HG03175 (cell line): ENCODE measurements at regions not wholly inside any gene's neighbourhood (a gene's known extent, or its start where the extent isn't known, plus 50 kb on each side); places are given as distances from the start of the nearest gene placed in this dataset.

ENCODE experiments used
- ATAC-seq: cut with Tn5 transposase; IDR thresholded peaks from one replicate; pipeline ENCODE4 v1.9.1; 2021; ENCODE audit warnings: mild to moderate bottlenecking, moderate library complexity; ENCODE audit not compliant: unreplicated experiment

DNA sequence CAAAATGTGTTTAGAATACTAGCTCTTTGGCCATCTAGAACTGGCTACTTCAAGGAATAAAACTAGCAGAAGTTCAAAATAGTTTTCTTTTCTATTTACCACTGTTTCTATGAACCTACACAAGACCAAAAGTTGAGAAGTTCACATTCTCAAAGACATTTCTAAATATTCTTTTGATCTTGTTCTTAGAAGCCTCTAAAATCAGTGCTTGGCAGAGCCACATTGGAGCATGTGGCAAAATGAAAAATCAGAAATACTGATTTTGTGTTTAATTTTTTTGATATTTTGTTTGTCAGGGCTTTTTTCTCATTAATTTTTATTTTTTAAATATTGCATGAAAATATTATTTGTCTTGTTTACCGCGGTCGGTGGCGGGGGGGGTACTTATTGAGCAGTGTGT is 853.8 kb upstream of the INTU start:
- ATAC-seq = no peak

DNA sequence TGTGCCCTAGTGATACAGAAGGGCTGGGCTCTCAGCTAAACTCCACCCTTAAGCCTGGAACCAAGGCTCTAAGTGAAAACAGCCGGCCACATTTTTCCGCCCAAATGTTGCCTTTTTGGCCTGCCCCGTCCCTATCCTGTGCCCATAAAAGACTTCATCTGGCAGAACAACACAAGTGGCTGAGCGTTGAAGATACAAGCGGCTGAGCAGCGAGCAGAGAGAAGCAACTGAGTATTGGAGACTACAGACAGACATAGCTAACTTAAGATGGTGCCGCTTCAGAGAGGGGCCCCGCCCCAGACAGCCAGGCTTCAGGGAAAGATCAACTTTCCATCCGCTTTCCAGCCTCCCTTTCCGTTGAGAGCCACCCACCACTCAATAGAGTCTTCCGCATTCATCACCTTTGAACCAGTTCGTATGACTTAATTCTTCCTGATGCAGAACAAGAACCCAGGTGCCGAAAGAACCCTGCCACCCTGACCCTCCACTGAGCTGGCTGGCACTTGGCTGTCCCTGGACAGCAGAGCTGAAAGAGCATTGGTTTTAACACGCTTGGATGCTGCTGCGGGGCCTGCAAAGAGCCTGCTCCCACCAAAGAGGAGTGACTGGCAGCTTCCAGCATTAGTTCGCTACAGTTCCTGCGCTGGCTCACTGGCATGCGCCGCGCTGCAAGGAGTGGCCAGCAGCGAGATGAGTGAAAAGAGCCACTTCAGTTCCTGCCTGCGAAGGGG is 853.2 kb upstream of the INTU start:
- no peak for ATAC-seq

DNA sequence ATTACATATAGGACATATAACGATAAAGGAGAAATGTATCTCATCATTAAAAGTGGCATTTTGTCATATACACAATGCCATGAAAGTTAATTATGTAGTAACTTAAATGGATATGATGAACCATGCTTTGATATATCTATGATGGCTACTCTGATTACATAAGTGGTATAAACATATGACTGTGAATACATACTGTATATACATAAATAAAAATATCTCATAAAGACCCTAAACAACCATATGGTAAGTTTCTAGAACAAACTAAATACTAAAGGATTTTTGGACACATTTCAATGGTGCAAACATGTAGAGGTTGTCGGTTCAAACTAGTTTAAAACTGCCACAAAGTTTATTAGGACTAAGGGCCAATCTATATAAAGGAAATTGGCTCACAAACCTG is 849.6 kb upstream of the INTU start:
- no peak for ATAC-seq

DNA sequence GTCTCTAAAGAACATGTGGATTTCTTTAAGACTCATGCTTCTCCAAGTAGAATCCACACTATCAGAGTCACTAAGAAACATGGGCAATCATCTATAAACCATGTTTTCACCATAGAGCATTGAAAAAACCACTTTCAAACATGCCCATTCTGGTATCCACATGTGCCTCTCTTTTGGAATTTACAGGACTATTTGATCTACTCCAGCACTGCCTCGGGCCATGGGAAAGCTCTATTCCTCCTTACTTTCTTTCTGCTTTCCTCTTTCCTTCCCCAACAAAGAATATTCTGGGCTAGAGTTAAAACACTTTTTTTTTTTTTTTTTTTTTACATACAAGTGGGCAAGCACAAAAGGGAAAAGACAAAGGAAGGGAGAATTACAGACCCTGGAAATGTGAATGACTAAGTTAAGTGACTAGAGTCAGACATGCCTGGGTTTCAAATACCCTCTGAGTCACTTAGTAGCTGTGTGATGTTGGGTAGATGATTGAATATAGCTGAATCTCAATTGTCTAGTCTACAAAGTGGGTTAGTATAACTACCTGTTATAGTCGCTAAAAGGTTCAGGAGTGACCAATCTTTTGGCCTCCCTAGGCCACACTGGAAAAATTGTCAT is 847.7 kb upstream of the INTU start:
- no peak for ATAC-seq

DNA sequence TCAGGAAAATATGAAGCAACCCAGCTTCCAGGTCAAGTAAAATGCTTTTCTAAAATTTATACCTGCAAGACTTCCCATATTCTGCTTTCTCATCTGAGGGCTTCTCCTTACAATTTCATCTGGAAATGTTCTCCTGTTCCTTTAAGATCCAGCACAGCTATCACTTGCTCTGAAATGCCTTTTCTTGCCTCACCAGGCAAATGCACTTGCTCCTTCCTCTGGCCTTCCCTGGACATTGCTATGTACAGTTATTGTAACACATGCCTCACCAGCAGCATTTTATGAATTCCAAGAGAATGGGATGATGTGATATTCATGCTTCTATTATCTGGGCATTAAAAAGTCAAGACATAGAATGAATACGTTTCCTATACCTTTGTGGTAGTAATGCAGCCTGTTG is 842.1 kb upstream of the INTU start:
- ATAC-seq = no peak

DNA sequence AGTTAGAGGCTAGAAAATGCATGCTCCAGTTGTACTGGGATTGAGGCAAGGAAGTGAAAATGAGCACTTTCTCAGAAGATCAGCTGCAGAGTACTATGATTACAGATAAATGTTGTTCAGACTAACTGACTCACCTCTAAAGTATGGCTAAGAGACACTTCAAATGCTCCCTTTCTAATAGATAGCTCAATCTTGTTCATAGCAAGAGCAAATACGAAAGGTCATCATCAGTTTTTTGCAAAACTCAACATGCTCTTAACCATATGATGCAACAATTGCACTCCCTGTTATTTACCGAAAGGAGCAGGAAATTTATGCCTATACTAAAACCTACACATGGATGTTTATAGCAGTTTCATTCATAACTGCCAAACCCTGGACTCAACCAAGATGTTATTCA is 838.4 kb upstream of the INTU start:
- ATAC-seq = no peak

DNA sequence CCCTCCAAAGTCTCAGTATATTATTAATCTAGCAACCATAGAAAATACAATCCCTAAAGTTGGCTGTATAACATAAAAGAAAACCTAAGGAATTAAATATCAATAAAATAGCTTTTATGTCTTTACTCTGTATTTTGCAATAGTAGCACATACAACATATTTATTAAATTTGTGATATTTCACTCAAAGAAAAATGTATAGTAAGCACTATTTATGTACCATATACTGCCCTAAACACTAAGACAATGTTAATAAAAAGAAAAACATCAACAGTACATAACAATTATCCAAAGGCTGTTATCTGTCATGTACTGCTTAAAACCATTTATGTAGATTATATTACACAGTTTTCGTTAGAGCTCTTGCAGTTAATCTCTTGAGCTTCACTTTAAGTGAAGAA is 834.5 kb upstream of the INTU start:
- ATAC-seq = no peak

DNA sequence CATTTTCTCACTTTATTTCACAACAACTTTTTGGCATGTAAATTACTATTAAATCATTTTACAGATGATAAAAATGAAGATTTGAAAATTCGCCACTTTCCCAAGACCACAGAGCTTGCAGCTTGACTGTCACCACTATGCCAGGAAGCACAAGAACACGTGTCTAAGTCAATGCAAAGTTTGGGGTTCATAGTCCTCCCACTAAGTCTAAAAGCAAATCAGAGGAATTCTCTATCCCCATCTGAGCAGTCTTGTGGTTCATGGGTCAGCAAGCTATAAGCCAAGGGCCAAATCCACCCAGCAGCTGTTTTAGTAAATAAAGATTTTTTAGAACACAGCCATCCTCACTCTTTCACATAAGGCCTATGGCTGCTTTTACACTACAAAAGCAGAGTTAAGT is 833.3 kb upstream of the INTU start:
- ATAC-seq = no peak

DNA sequence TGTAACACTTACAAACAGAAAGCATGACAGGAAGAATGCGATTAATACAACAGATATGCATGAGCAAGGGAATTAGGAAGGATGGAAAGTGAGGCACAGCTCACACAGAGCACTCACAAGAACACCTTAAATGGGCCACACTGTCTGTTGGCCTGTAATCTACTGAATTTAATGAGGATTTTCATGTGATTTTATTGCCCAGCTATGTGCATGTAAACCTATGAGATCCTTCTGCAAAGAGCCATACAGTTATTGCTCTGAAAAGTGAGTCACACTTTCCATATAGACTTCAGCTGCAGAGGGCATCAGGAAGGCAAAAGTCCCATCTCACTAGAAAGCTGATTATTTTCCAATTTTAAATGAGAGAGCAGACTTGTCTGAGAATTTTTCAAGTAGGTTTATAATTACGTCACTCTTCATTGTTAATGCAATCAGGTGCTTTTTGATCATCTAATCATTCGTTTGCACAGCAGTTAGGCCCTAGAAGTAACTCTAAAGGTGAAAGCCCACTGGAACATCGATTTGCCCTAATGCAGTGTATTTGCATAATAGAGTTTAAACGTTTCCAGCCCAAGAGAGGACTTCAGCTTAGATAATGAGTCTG is 832.7 kb upstream of the INTU start:
- no peak for ATAC-seq

DNA sequence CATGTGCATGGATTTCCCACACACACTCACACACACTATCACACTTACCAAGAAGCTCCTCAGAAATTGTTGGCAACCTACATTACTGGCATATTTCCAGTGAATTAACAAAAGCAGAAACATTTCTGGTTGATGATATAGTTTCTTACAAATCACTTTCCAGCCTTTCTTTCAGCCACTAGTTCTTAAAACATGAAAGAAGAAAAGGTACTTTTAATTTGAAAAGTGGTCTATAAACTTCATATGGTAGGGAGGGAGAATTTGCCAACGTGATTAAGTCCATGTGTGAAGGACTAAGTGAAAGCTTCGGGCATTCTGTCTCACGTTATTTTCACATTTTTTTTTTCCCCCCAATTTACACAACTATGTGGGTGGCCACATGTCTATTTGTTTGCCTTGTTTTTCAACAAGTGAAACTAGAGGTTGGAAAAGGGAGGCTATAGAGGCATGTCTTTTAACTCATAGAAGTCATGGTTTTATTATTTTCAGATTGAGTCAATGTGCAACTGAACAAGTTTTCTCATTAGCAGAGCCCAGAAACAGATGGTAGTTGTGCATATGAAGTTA is 832.1 kb upstream of the INTU start:
- ATAC-seq = no peak

DNA sequence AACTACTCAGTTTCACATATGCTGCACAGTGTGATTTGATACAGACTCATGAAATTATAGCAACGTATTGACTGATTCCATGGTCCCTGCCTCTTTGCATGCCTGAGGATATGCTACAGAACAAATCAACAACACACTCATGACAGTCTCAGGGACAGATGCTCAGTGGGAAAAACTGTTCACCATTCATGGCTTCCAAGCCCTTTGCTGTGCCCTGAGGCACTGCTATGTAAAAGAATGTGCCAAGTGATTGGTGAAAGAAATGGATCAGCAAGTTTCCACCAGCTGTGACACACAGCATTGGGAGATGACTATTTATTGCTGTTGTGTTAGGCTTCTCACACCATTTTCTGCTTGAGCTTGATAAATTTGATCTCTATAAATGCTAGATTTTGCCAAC is 825.6 kb upstream of the INTU start:
- no peak for ATAC-seq

DNA sequence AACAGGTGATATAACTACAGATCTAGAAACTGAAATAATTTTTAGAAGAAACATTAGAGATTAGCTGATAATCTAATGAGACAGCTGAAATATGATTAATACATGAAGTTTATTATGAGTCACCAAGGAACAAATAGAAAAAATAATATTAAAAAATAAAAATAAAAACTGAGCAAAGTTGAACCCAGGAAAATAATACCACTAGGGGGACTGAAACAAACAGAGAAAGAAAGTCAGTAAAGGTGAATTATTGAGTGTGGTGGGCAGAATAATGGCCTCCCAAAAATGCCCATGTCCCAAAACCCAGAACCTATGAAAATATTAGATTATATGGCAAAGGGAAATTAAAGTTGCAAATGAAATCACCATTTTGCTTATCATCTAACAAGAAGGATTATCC is 820.7 kb upstream of the INTU start:
- ATAC-seq = no peak

DNA sequence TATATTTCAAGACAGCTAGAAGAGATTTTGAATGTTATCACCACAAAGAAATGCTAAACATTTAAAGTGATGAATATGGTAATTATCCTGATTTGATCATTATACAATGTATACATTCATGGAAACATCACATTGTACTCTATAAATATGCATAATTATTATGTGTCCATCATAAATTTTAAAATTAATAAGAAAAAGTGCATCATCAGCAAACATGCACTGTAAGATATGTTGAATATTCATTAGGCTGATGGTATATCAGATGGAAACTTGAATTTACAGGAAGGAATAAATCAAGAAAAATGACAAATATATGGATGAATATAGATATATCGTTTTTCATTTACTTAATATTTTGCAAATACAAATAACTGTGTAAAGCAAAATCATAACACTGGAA is 812.1 kb upstream of the INTU start:
- no peak for ATAC-seq

DNA sequence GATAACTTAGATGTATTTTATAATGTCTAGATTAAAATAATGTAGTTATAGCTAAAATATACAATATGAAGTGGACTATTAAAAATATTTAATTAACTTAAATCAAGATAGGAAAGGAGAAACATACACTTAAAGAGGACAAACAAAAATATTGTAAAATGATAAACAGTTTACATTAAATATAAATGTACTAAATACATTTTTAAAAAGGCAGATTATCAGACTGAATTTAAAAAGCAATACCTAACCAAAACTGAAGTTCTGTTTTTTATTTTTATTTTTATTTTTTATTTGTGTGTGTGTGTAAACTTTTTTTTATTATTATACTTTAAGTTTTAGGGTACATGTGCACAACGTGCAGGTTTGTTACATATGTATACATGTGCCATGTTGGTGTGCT is 811.6 kb upstream of the INTU start:
- no peak for ATAC-seq

DNA sequence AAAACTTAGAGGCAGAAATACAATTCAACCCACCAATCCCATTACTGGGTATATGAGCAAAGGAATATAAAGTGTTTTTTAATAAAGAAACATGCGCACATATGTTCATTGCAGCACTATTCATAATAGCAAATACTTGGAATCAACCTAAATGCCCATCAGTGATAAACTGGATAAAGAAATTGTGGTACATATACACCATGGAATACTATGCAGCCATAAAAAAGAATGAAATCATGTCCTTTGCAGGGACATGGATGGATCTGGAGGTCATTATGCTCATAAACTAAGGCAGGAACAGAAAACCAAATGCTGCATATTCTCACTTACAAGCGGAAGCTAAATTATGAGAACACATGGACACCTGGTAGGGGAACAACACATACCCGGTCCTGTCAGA is 807.7 kb upstream of the INTU start:
- no peak for ATAC-seq

DNA sequence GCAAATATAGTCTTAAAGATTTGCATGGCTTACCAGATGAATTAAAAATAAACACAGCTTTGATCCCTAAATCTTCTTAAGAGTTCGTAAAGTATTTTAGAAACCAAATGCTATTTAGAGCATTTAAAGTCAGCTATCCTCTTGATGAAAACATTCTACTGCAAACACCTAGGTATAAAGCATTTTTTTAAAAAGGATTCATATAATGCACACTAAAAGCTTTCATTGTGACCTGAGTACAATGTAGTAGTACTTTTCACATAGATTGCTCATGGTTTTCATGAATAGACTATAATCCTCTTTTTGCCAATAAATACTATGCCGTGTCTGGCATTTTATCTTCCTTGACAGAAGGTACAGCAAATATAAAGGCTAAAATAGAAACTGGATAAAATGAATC is 805.1 kb upstream of the INTU start:
- no peak for ATAC-seq

DNA sequence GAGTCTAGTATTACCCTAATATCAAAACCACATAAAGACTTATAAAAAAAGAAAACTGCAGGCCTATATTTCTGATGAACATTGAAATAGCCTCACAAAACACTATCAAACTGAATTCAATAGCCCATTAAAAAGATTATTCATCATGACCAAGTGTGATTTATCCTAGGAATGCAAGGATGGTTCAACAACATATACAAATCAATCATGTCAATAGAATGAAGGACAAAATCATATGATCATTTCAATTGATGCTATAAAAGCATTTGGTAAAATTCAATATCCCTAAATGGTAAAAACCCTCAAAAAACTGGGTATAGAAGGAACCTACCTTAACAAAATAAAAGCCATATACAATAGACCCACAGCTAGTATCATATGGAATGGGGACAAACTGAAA is 797.9 kb upstream of the INTU start:
- ATAC-seq = no peak

DNA sequence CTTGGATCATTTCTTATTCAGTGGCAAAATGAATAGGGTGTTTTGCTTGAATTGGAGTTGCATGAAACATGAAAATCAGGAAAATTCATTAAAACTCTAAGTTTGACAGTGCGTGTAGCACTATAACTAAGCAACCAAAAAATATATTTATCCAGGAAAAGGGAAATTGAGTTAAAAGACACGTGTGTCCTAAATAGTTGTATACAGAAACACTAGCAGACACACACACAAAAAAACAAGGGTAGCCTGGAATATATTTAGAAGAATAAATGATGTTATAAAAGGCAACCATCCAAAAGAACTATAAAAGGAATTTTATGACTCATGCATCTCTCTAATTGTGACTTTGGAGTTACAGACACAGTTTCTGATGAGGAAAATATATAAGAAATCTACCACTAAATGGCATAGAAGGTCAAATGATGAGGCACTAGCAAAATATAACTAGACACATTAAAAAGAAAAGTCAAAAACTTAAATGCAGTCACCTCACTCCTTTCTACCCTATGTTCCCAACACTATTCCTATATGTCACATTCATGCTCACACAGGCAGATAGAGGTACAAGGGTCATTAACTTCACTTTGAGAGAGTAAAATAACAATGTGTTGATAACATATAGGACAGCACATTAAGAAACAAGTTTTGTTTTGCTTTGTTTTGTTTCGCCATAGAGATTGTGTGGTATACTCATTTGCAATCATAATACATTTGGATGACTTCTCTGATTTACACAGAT is 793.6 kb upstream of the INTU start:
- ATAC-seq = no peak

DNA sequence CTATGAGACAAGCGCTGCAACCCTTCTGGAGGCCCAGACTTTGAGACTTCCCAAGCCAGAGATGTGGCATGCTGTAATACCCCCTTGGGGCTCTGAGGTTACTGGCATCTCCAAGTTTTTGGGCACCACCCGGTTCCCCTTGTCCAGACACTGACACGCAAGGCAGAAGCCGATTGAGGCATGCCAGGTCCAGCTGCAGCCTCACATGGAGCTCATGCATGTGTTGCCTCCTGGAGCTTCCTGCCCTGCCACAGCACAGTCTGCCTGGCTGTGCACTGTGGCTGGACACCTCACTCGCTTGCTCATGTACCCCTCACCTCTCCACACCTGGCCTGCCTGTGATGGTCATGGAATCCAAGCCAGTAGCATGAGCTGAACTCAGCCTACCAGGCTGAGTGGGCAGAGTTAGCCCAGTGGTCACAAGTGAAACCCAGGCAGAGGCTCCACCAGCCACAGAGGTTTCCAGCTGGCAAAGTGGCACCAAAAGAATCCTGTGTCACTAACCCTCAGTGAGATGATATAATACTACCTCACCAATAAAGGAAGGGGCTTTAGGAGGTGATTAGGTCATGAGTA is 789.2 kb upstream of the INTU start:
- no peak for ATAC-seq

DNA sequence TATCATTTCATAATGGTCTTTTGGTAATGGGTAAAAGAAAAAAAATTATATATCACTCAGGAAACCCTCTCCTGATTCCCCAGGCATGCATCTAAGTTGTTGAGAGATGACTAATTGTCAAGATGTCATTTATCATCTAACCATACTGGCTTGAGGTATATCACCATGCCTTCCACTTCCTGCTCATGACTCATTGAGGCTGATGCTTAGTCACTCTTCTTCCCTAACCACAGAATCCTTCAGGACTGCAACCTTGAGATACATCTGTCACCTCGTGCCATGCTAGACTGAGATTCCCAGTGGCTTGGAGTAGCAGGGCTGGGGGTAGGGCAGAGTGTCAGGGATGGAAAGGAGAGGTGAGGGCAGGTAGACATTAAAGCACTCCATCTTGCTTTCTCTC is 782.5 kb upstream of the INTU start:
- ATAC-seq = peak; percentile 55

DNA sequence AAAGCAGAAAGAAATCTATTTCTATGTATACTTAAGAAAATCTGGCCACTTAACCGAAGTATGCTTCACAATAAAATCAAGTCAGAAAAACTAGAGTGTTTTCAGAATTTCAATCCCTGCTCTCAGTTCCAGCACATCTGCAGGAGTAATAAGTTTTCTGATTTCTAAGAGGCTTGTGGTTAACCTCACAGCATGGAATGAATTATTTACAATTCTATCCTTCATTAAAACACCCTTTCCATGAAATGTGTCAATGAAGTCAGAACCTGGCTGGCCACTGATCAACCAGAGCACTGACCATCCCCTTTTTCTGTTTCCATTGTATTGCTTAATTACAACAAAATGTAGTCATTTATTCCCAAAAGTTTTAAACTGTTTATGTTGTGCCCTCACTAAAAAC is 781.4 kb upstream of the INTU start:
- ATAC-seq = no peak
